BLaER1 (cell line): ENCODE measurements at regions not wholly inside any gene's neighbourhood (a gene's known extent, or its start where the extent isn't known, plus 50 kb on each side); places are given as distances from the start of the nearest gene placed in this dataset.

ENCODE experiments used
- H3K27ac ChIP-seq: shearing (Covaris generic); formaldehyde crosslinking; 2 replicates; pipeline ENCODE4 v1.8.1; 2022
- H3K27me3 ChIP-seq: shearing (Covaris generic); formaldehyde crosslinking; 2 replicates; pipeline ENCODE4 v1.8.1; 2022
- H3K36me3 ChIP-seq: shearing (Covaris generic); formaldehyde crosslinking; 2 replicates; pipeline ENCODE4 v1.8.1; 2022
- H3K4me1 ChIP-seq: shearing (Covaris generic); formaldehyde crosslinking; 2 replicates; pipeline ENCODE4 v1.8.1; 2022
- H3K4me2 ChIP-seq: shearing (Covaris generic); formaldehyde crosslinking; 2 replicates; pipeline ENCODE4 v1.8.1; 2022
- H3K4me3 ChIP-seq: shearing (Covaris generic); formaldehyde crosslinking; 2 replicates; pipeline ENCODE4 v1.8.1; 2022
- H3K9ac ChIP-seq: shearing (Covaris generic); formaldehyde crosslinking; 2 replicates; pipeline ENCODE4 v1.8.1; 2022
- H3K9me3 ChIP-seq: shearing (Covaris generic); formaldehyde crosslinking; 2 replicates; pipeline ENCODE4 v1.8.1; 2022
- H4K20me1 ChIP-seq: shearing (Covaris generic); formaldehyde crosslinking; 2 replicates; pipeline ENCODE4 v1.8.1; 2022
- Cebpa-rat ChIP-seq: shearing (Covaris generic); IDR thresholded peaks from 2 replicates; pipeline ENCODE4 v1.8.1; 2022

GRCh38 chr6:9576521-9576920 is 838.4 kb downstream of the TFAP2A start:
- no peak overlapping the region for H3K4me3 ChIP-seq

DNA sequence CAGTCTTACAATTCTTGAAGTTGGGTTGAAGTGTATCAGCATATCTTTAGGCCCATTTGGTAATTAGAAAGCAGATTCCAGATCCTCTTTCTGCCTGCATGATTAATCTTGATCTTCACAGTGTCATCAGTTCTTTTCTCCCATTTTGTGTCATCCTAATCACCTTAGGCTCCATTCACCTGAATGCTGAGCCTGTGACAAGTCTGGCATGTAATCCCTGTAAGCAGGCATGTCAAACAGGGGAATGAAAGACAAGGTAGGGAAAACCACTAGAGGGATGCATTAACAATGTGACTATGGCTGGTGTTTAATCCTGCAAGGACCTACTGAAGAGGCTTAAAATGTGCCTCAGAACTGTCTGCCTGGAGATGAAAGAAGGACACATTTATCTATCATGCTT is 848.8 kb downstream of the TFAP2A start:
- TF ChIP-seq Cebpa-rat = no peak
- H3K36me3 ChIP-seq = no peaks in the 10 kb centered on the region
- no peaks in the 10 kb centered on the region for H3K27me3 ChIP-seq
- H3K4me2 ChIP-seq = no peak overlapping the region
- H3K9ac ChIP-seq = no peak overlapping the region
- H3K4me3 ChIP-seq = no peak overlapping the region
- H4K20me1 ChIP-seq = no peaks in the 10 kb centered on the region
- no peaks in the 10 kb centered on the region for H3K4me1 ChIP-seq
- H3K9me3 ChIP-seq = no peaks in the 10 kb centered on the region
- H3K27ac ChIP-seq = no peak overlapping the region

More at GRCh38 chr6:9576521-9576920, 838.4 kb downstream of the TFAP2A start:
- H3K9ac ChIP-seq = no peak overlapping the region
- H3K27ac ChIP-seq = no peak overlapping the region
- no peaks in the 10 kb centered on the region for H3K27me3 ChIP-seq
- no peaks in the 10 kb centered on the region for H3K9me3 ChIP-seq
- no peaks in the 10 kb centered on the region for H3K4me1 ChIP-seq
- H3K4me2 ChIP-seq = no peak overlapping the region
- no peaks in the 10 kb centered on the region for H4K20me1 ChIP-seq
- no peaks in the 10 kb centered on the region for H3K36me3 ChIP-seq
- TF ChIP-seq Cebpa-rat = no peak

DNA sequence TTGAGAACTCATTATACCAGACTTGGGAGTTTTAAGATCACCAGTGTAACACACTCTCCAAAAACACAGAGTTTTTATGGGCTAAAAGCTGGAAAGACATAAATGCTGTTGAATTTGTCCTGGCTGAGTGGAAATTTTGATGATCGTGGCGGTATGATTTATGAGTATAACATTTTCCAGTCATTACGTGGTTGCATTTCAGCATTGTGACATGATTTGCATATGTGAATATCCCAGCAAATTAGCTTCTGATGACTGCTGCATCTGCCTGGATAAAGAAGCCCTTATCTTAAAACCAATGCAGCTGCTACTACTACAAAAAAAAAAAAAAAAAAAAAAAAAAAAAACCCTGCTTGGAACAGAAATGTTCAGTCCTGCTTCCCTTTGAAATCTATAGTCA is 850.9 kb downstream of the TFAP2A start:
- H3K27me3 ChIP-seq = no peaks in the 10 kb centered on the region
- H3K9me3 ChIP-seq = no peaks in the 10 kb centered on the region
- no peaks in the 10 kb centered on the region for H3K4me1 ChIP-seq
- no peaks in the 10 kb centered on the region for H3K36me3 ChIP-seq
- H3K4me3 ChIP-seq = no peak overlapping the region
- TF ChIP-seq Cebpa-rat = no peak
- H3K9ac ChIP-seq = no peak overlapping the region
- no peaks in the 10 kb centered on the region for H4K20me1 ChIP-seq
- no peak overlapping the region for H3K27ac ChIP-seq
- H3K4me2 ChIP-seq = no peak overlapping the region

DNA sequence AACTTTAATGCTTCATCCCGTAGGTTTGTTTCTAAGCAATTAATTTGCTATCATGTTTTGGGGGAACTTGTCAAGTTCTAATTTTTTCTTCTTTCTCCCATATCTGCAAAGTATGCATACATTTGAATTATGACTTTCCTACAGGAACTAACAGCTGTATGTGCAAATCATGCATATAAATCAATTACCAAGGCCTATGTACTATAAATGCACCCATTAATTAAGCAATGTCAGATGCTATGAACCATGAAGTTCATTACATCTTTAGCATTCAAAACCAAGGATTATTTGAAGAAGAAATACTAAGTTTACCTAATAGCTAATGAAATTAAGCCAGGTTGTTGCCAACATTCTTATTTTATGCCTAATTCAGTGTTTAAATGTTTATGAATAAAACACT is 851.3 kb downstream of the TFAP2A start:
- no peak overlapping the region for H3K9ac ChIP-seq
- H3K36me3 ChIP-seq = no peaks in the 10 kb centered on the region
- no peak for TF ChIP-seq Cebpa-rat
- no peak overlapping the region for H3K4me3 ChIP-seq
- H4K20me1 ChIP-seq = no peaks in the 10 kb centered on the region
- no peak overlapping the region for H3K4me2 ChIP-seq
- H3K27me3 ChIP-seq = no peaks in the 10 kb centered on the region
- H3K4me1 ChIP-seq = no peaks in the 10 kb centered on the region
- H3K27ac ChIP-seq = no peak overlapping the region
- H3K9me3 ChIP-seq = no peaks in the 10 kb centered on the region

DNA sequence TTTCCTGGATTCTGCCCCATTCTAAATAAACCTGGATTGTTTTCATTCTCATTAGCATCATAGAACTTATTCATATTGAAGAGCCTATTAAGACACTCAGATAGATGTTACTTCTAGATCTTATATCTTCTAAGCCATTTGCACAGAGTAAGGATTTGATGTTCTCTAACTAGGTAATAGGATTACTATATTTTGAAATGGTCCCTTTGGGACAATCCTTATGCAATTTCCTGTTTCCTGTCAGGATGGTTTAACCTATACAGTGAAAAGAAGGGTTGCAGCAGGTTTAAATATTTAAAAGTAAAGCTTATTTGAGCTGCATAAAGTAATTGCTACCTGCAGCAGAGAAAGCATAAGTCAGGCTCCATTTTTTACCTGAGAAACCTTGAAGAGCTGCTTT is 860.1 kb downstream of the TFAP2A start:
- peaks cover 25% of the 10 kb centered on the region for H3K9me3 ChIP-seq
- no peaks in the 10 kb centered on the region for H3K27me3 ChIP-seq
- no peak overlapping the region for H3K4me2 ChIP-seq
- no peak for TF ChIP-seq Cebpa-rat
- no peak overlapping the region for H3K27ac ChIP-seq
- H3K36me3 ChIP-seq = no peaks in the 10 kb centered on the region
- no peaks in the 10 kb centered on the region for H4K20me1 ChIP-seq
- no peak overlapping the region for H3K9ac ChIP-seq
- H3K4me3 ChIP-seq = no peak overlapping the region
- no peaks in the 10 kb centered on the region for H3K4me1 ChIP-seq

DNA sequence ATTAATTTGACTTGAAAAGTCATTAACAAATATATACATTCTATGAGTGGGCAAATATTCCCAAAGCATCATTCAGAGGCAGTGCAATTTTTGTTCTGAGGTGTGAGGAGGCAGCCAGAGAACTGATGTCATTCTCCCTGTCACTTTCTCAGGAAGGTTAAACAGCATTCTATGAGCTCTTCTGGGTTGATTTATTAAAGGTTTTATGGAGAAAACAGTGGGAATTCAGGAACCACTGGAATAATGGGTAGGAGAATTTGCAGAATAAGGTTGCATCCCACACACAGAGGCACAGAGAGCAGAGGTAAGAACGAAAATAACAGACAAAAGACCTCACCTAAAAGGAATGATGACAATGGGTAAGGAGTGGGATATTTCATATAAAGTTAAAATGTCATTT is 860.6 kb downstream of the TFAP2A start:
- Histone ChIP-seq H3K9ac (no peak overlapping the region), H3K9me3 (peaks cover 25% of the 10 kb centered on the region), H3K36me3 (no peaks in the 10 kb centered on the region), H4K20me1 (no peaks in the 10 kb centered on the region), H3K27me3 (no peaks in the 10 kb centered on the region), H3K4me3 (no peak overlapping the region), H3K27ac (no peak overlapping the region), H3K4me1 (no peaks in the 10 kb centered on the region), H3K4me2 (no peak overlapping the region)
- TF ChIP-seq Cebpa-rat = no peak

GRCh38 chr6:9553002-9553401 is 861.9 kb downstream of the TFAP2A start:
- H3K4me2 ChIP-seq = no peak overlapping the region
- TF ChIP-seq Cebpa-rat = no peak

DNA sequence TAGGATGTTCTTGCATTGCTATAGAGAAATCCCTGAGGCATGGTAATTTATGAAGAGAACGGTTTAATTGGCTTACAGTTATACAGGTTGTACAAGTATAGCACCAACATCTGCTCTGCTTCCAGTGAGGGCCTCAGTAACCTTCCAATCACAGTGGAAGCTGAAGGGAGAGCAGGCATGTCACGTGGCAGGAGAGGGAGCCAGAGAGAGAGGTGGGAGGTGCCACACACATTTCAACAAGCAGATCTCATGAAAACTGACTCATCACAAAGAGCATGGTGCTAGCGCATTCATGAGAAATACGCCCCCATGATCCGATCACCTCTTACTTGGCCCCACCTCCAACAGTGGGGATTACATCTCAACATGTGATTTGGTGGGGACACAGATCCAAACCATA is 871.2 kb downstream of the TFAP2A start:
- no peaks in the 10 kb centered on the region for H3K9me3 ChIP-seq
- H3K4me3 ChIP-seq = no peak overlapping the region
- TF ChIP-seq Cebpa-rat = no peak
- H3K4me1 ChIP-seq = no peaks in the 10 kb centered on the region
- H4K20me1 ChIP-seq = no peaks in the 10 kb centered on the region
- H3K27me3 ChIP-seq = no peaks in the 10 kb centered on the region
- no peak overlapping the region for H3K4me2 ChIP-seq
- H3K36me3 ChIP-seq = no peaks in the 10 kb centered on the region
- H3K9ac ChIP-seq = no peak overlapping the region
- H3K27ac ChIP-seq = no peak overlapping the region

More at GRCh38 chr6:9553002-9553401, 861.9 kb downstream of the TFAP2A start:
- H3K36me3 ChIP-seq = no peaks in the 10 kb centered on the region
- no peak overlapping the region for H3K4me3 ChIP-seq
- H3K4me1 ChIP-seq = no peaks in the 10 kb centered on the region
- peaks cover 25% of the 10 kb centered on the region for H3K9me3 ChIP-seq
- no peak overlapping the region for H3K9ac ChIP-seq
- no peaks in the 10 kb centered on the region for H3K27me3 ChIP-seq
- H3K27ac ChIP-seq = no peak overlapping the region
- H4K20me1 ChIP-seq = no peaks in the 10 kb centered on the region

- H3K4me1 ChIP-seq = no peaks in the 10 kb centered on the region
- no peak overlapping the region for H3K27ac ChIP-seq
- no peaks in the 10 kb centered on the region for H3K9me3 ChIP-seq
- no peaks in the 10 kb centered on the region for H3K36me3 ChIP-seq
- H3K27me3 ChIP-seq = no peaks in the 10 kb centered on the region
- no peaks in the 10 kb centered on the region for H4K20me1 ChIP-seq
- H3K4me2 ChIP-seq = no peak overlapping the region
- TF ChIP-seq Cebpa-rat = no peak
- no peak overlapping the region for H3K9ac ChIP-seq
- no peak overlapping the region for H3K4me3 ChIP-seq
These were observed 874.2 kb downstream of the TFAP2A start for GRCh38 chr6:9540534-9541126.

- no peaks in the 10 kb centered on the region for H3K9me3 ChIP-seq
- H4K20me1 ChIP-seq = no peaks in the 10 kb centered on the region
- no peak for TF ChIP-seq Cebpa-rat
- no peaks in the 10 kb centered on the region for H3K36me3 ChIP-seq
- no peak overlapping the region for H3K4me3 ChIP-seq
- no peaks in the 10 kb centered on the region for H3K4me1 ChIP-seq
- H3K9ac ChIP-seq = no peak overlapping the region
- H3K27ac ChIP-seq = no peak overlapping the region
- no peak overlapping the region for H3K4me2 ChIP-seq
- H3K27me3 ChIP-seq = no peaks in the 10 kb centered on the region
These were observed 874.7 kb downstream of the TFAP2A start for GRCh38 chr6:9540126-9540525.

DNA sequence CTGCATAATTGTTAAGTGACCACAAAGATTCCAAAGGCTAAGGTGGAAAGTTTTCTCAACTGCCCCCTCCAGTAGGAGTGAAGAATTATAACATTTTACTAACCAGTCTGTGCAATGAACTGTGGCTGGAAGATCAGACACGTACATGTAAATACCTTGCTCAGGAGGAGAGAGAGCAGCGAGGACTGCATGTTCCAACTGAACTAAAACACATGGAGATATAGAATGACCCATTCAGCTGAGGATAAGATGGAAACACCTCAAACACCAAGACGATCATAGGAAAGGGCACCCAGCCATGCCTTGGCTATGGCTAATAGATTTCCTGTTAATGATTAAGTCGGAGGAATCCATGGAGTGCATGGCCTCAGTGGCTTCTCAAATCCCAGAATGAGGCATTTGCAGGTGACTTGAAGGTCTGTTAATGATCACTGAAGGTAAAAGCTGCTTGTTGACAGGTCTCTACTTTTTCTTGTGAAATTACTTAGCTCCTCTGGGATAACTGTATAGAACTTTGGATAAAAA is 875.6 kb downstream of the TFAP2A start:
- H4K20me1 ChIP-seq = no peaks in the 10 kb centered on the region
- no peaks in the 10 kb centered on the region for H3K4me1 ChIP-seq
- no peak overlapping the region for H3K4me3 ChIP-seq
- H3K36me3 ChIP-seq = no peaks in the 10 kb centered on the region
- H3K27me3 ChIP-seq = no peaks in the 10 kb centered on the region
- TF ChIP-seq Cebpa-rat = no peak
- no peak overlapping the region for H3K27ac ChIP-seq
- no peak overlapping the region for H3K9ac ChIP-seq
- no peak overlapping the region for H3K4me2 ChIP-seq
- H3K9me3 ChIP-seq = no peaks in the 10 kb centered on the region
